ENCODE measurements at regions not wholly inside any gene's neighbourhood (a gene's known extent, or its start where the extent isn't known, plus 50 kb on each side); places are given as distances from the start of the nearest gene placed in this dataset.

- TF ChIP-seq CTCF (IDR thresholded peaks at IDR 0.05), result no peak
- TF ChIP-seq KAT7 (CRISPR knock-in tag; IDR thresholded peaks at IDR 0.05; ENCODE audit: borderline replicate concordance), result no peak
- no peak for TF ChIP-seq USF1 (CRISPR knock-in tag; IDR thresholded peaks at IDR 0.05)
- TF ChIP-seq SP1 (CRISPR knock-in tag; conservative IDR thresholded peaks at IDR 0.05), result no peak
- no peak for TF ChIP-seq ZNF232 (CRISPR knock-in tag; IDR thresholded peaks at IDR 0.05)
- no peak for TF ChIP-seq ELF4 (CRISPR knock-in tag; IDR thresholded peaks at IDR 0.05; ENCODE audit: low read depth)
Measured at GRCh38 chr16:80356365-80356764, 184.4 kb upstream of the DYNLRB2 start.

All from WTC11 (cell line).